Common myeloid progenitor, CD34-positive (primary cell): ENCODE measurements at regions not wholly inside any gene's neighbourhood (a gene's known extent, or its start where the extent isn't known, plus 50 kb on each side); places are given as distances from the start of the nearest gene placed in this dataset.
A peak's percentile ranks its signal among the peaks of the same experiment; 100 is the strongest.

Experiments used
- CTCF ChIA-PET: fragments of 350-600 bp; sonication (Branson Sonifier 250); formaldehyde crosslinking; loops from one replicate; lab custom pipeline; 2021; ENCODE audit warnings: antibody characterized with exemption; lab: Charles Lee
- POLR2A ChIA-PET: fragments of 350-600 bp; sonication (Branson Sonifier 250); formaldehyde crosslinking; loops from one replicate; lab custom pipeline; 2021; ENCODE audit warnings: antibody characterized with exemption; lab: Charles Lee
- DNase-seq, 3 donors: peaks; one replicate each; pipeline versions ENCODE4 v3.0.0 to v3.0.0-alpha.2; 2013
- H3K27ac ChIP-seq, 2 experiments: 1 replicate in 1 of 2; 2 replicates in 1 of 2; pipeline ENCODE4 v1.7.0; 2013; ENCODE audit warnings: inconsistent platforms in 2 of 2, low read length in 2 of 2, mild to moderate bottlenecking in 2 of 2, low read depth in 1 of 2, moderate library complexity in 1 of 2; ENCODE audit not compliant: severe bottlenecking in 2 of 2, insufficient read depth in 1 of 2, poor library complexity in 1 of 2
- H3K27me3 ChIP-seq, 5 experiments: replicated peaks in 2 of 5; 1 replicate in 3 of 5; 2 replicates in 2 of 5; pipeline versions ENCODE4 v1.6.1 to v1.7.0; 2013; ENCODE audit warnings: low read length in 4 of 5, mild to moderate bottlenecking in 2 of 5, moderate library complexity in 2 of 5, inconsistent platforms in 1 of 5; ENCODE audit not compliant: insufficient read depth in 5 of 5, control insufficient read depth in 4 of 5
- H3K36me3 ChIP-seq, 4 experiments: 1 replicate in 2 of 4; 2 replicates in 2 of 4; pipeline versions ENCODE4 v1.6.1 to v1.7.0; 2013; ENCODE audit warnings: low read length in 3 of 4, control low read depth in 1 of 4, mild to moderate bottlenecking in 1 of 4; ENCODE audit not compliant: control insufficient read depth in 4 of 4, insufficient read depth in 4 of 4
- H3K4me1 ChIP-seq, 4 experiments: 1 replicate in 3 of 4; 2 replicates in 1 of 4; pipeline versions ENCODE4 v1.6.1 to v1.7.1; 2013; ENCODE audit warnings: low read length in 3 of 4, mild to moderate bottlenecking in 3 of 4, control low read depth in 1 of 4, inconsistent platforms in 1 of 4, moderate library complexity in 1 of 4; ENCODE audit not compliant: control insufficient read depth in 4 of 4, insufficient read depth in 4 of 4; ENCODE audit errors: control extremely low read depth in 1 of 4
- H3K4me3 ChIP-seq, 7 experiments: 1 replicate in 4 of 7; 2 replicates in 3 of 7; pipeline versions ENCODE4 v1.5.1 to v1.7.0; 2013; ENCODE audit warnings: mild to moderate bottlenecking in 7 of 7, low read length in 6 of 7, moderate library complexity in 6 of 7, inconsistent platforms in 2 of 7, low read depth in 2 of 7, control low read depth in 1 of 7; ENCODE audit not compliant: insufficient read depth in 4 of 7, control insufficient read depth in 1 of 7; ENCODE audit errors: extremely low read depth in 1 of 7
- H3K9me3 ChIP-seq, 5 experiments: 1 replicate in 4 of 5; 2 replicates in 1 of 5; pipeline versions ENCODE4 v1.6.1 to v1.7.1; 2013; ENCODE audit warnings: low read length in 4 of 5, mild to moderate bottlenecking in 2 of 5, inconsistent platforms in 1 of 5, low read depth in 1 of 5, moderate library complexity in 1 of 5; ENCODE audit not compliant: control insufficient read depth in 4 of 5, insufficient read depth in 2 of 5; ENCODE audit errors: control extremely low read depth in 1 of 5
- WGBS: methylation state at CpG from one replicate; pipeline ENCODE4 v1.1.5; 2013; ENCODE audit not compliant: insufficient coverage; 5-methylcytosine and 5-hydroxymethylcytosine counted together

- CTCF ChIA-PET = interaction anchor here (1.0 to 1.8 kb wide), 4 partner anchors 10 to 52 kb away, joined by 3 to 6 read pairs (median 3); no protein-coding TSS in a partner anchor
- no peak overlapping the region for H3K4me3 ChIP-seq
- POLR2A ChIA-PET = no interaction called here
- 2% methylated on average over 7 of the region's 8 CpGs for WGBS
- peaks cover 6 to 48% (median 30%) of the 10 kb centered on the region in 4 experiments for H3K4me1 ChIP-seq
- H3K36me3 ChIP-seq = no peaks in the 10 kb centered on the region
- peak; percentile 94 to 100 (median 99) for DNase-seq
- no peaks in the 10 kb centered on the region for H3K27me3 ChIP-seq
- H3K27ac ChIP-seq = peak overlapping the region in 1 of 2 experiments; percentile 11
- H3K9me3 ChIP-seq = no peaks in the 10 kb centered on the region
Observed at GRCh38 chr1:87179851-87180519, 148.7 kb upstream of the LMO4 start.

DNA sequence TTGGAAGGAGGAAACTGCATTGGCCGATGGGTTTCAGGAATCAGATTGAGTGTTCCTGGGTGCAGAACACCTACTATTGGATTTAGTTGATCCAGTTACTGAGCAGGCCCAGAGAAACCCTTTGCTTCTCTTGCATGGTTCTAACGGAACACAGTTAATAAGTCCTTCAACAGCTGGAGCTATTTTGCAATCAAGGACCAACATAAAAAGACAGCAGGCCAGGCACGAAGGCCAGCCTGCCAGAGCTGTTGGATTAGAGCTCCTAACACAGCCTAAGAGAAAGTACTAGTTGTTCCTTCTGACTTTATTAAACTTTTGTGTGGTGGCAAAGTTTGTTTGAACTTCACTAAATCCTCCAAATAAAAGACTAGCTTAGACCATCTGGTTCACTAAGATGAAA is 148.0 kb upstream of the LMO4 start:
- CTCF ChIA-PET = interaction anchor here (1.7 to 1.8 kb wide), 2 partner anchors 23 to 51 kb away, joined by 4 to 6 read pairs; no protein-coding TSS in a partner anchor
- Histone ChIP-seq H3K27me3 (no peaks in the 10 kb centered on the region), H3K4me3 (no peak overlapping the region), H3K9me3 (no peaks in the 10 kb centered on the region), H3K27ac (no peak overlapping the region), H3K36me3 (no peaks in the 10 kb centered on the region), H3K4me1 (peaks cover 6 to 48% (median 30%) of the 10 kb centered on the region in 4 experiments)
- peak in 1 of 3 donors; percentile 22 for DNase-seq
- 41% methylated on average over 2 of the region's 3 CpGs for WGBS
- POLR2A ChIA-PET = no interaction called here

DNA sequence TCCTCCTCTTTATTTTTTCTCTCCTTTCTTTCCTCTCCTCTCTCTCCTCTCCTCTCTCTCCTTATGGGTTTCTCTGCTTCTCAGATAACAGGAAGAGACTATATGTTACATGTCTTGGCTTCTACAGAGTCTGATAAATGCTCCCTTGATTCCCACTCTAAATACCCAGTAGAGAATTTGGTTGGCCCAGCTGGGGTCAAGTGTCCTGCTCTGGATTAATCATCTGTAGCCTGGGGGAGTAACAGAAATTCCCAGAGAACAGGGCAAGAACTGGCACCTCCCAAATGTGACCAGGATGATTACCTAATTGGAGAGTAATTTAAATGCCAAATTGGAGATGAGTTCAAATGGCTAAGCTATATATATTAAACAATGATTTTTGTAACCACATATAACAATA is 146.1 kb upstream of the LMO4 start:
- Histone ChIP-seq H3K4me1 (peaks cover 6 to 48% (median 25%) of the 10 kb centered on the region in 4 experiments), H3K36me3 (no peaks in the 10 kb centered on the region), H3K27ac (no peak overlapping the region), H3K27me3 (no peaks in the 10 kb centered on the region), H3K4me3 (no peak overlapping the region), H3K9me3 (no peaks in the 10 kb centered on the region)
- ChIA-PET CTCF (no interaction called here), POLR2A (interaction anchor here (0.7 kb wide), 1 partner anchor 11 kb away, joined by 3 read pairs; no protein-coding TSS in a partner anchor)
- no peak for DNase-seq

- DNase-seq = no peak
- no peaks in the 10 kb centered on the region for H3K36me3 ChIP-seq
- H3K4me1 ChIP-seq = peaks cover 0 to 25% (median 9%) of the 10 kb centered on the region in 4 experiments
- no peak overlapping the region for H3K27ac ChIP-seq
- POLR2A ChIA-PET = no interaction called here
- H3K4me3 ChIP-seq = no peak overlapping the region
- H3K27me3 ChIP-seq = no peaks in the 10 kb centered on the region
- no peaks in the 10 kb centered on the region for H3K9me3 ChIP-seq
- CTCF ChIA-PET = no interaction called here
- WGBS = 100% methylated on average over 3 of the region's 4 CpGs
Observed at GRCh38 chr1:87185077-87185476, 143.6 kb upstream of the LMO4 start.

DNA sequence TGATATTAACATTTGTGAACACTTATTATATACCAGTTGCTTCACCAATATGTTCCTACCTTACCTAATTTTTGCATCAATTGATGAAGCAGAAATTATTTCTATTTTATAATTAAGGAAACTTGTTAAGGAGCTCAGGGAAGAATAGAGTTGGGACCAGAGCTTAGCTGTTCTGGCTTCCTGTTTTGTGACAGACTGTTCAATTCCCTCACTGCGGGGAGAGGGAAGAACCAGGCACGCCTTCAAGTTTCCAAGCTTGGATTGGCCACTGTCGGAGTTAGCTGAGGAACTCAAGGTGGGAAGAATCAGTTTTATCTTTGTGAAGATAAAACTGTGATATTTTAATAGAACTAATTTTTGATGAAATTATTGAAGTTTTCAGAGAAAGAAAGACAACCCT is 142.3 kb upstream of the LMO4 start:
- no peak overlapping the region for H3K4me3 ChIP-seq
- ChIA-PET POLR2A (no interaction called here), CTCF (interaction anchor here (0.9 to 1.2 kb wide), 2 partner anchors 9 to 14 kb away, joined by 3 read pairs; no protein-coding TSS in a partner anchor)
- no peak overlapping the region for H3K27ac ChIP-seq
- H3K4me1 ChIP-seq = peaks cover 0 to 16% (median 2%) of the 10 kb centered on the region in 4 experiments
- no peaks in the 10 kb centered on the region for H3K9me3 ChIP-seq
- no peak for DNase-seq
- H3K27me3 ChIP-seq = no peaks in the 10 kb centered on the region
- H3K36me3 ChIP-seq = no peaks in the 10 kb centered on the region
- WGBS = 34% methylated on average over 3 of the region's 3 CpGs

GRCh38 chr1:87188640-87189039 is 140.0 kb upstream of the LMO4 start:
- Histone ChIP-seq H3K9me3 (peaks cover 0 to 2% (median 0%) of the 10 kb centered on the region in 5 experiments), H3K27me3 (no peaks in the 10 kb centered on the region), H3K36me3 (no peaks in the 10 kb centered on the region), H3K4me1 (peaks cover 0 to 13% (median 0%) of the 10 kb centered on the region in 4 experiments), H3K27ac (no peak overlapping the region), H3K4me3 (no peak overlapping the region)
- no peak for DNase-seq
- WGBS = 100% methylated on average over 1 of the region's 3 CpGs
- POLR2A ChIA-PET = interaction anchor here (0.6 kb wide), 1 partner anchor 1387 kb away, joined by 3 read pairs; no protein-coding TSS in a partner anchor
- CTCF ChIA-PET = interaction anchor here (1.3 kb wide), 2 partner anchors 11 to 38 kb away, joined by 3 to 4 read pairs; no protein-coding TSS in a partner anchor

GRCh38 chr1:87190402-87190801 is 138.3 kb upstream of the LMO4 start:
- DNase-seq = no peak
- Histone ChIP-seq H3K36me3 (no peaks in the 10 kb centered on the region), H3K4me3 (no peak overlapping the region), H3K4me1 (peaks cover 0 to 13% (median 0%) of the 10 kb centered on the region in 4 experiments), H3K27me3 (no peaks in the 10 kb centered on the region), H3K9me3 (peaks cover 0 to 11% (median 0%) of the 10 kb centered on the region in 5 experiments), H3K27ac (no peak overlapping the region)
- ChIA-PET CTCF (interaction anchor here (1.3 kb wide), 1 partner anchor 15 kb away, joined by 3 read pairs; no protein-coding TSS in a partner anchor), POLR2A (no interaction called here)
- WGBS = 100% methylated on average over 1 of the region's 2 CpGs
